HEK293 (cell line): ENCODE measurements at regions not wholly inside any gene's neighbourhood (a gene's known extent, or its start where the extent isn't known, plus 50 kb on each side); places are given as distances from the start of the nearest gene placed in this dataset.

Experiments used
- CTCF ChIA-PET: fragments of 350-600 bp; formaldehyde crosslinking; extraction: SDS; loops from one replicate; lab custom pipeline; 2021; ENCODE audit warnings: antibody characterized with exemption; lab: Yijun Ruan, JAX
- POLR2A ChIA-PET: fragments of 300-600 bp; formaldehyde crosslinking; extraction: SDS; loops from one replicate; lab custom pipeline; 2020; ENCODE audit warnings: antibody characterized with exemption, inconsistent platforms; lab: Yijun Ruan, JAX
- H3K27ac ChIP-seq: fragments of 200-500 bp; sonication (Bioruptor generic); 2 replicates; pipeline ENCODE4 v1.5.1; 2014; ENCODE audit warnings: low read depth, low read length, control low read depth, inconsistent platforms; ENCODE audit errors: extremely low read depth
- H3K36me3 ChIP-seq, 2 experiments: fragments of 200-500 bp in 1 of 2; sonication (Bioruptor generic) in 1 of 2; 1 replicate in 1 of 2; 2 replicates in 1 of 2; pipeline ENCODE4 v1.5.1; 2014 to 2017; ENCODE audit warnings: inconsistent platforms in 2 of 2, low read length in 2 of 2; ENCODE audit not compliant: control insufficient read depth in 2 of 2, insufficient read depth in 1 of 2
- H3K4me1 ChIP-seq: fragments of 200-500 bp; sonication (Bioruptor generic); 2 replicates; pipeline ENCODE4 v1.5.1; 2014; ENCODE audit warnings: mild to moderate bottlenecking, low read length, inconsistent platforms; ENCODE audit not compliant: control insufficient read depth, insufficient read depth
- H3K4me3 ChIP-seq: 2 replicates; pipeline ENCODE4 v1.5.1; 2011; ENCODE audit warnings: low read depth, mild to moderate bottlenecking, control low read depth, low read length, moderate library complexity
- H3K9me3 ChIP-seq: fragments of 200-500 bp; sonication (Bioruptor generic); 2 replicates; pipeline ENCODE4 v1.5.1; 2014; ENCODE audit warnings: low read depth, low read length, inconsistent platforms; ENCODE audit not compliant: control insufficient read depth, insufficient read depth
- GFI1B ChIP-seq: fragments of 450-650 bp; formaldehyde crosslinking; IDR thresholded peaks from 2 replicates; pipeline ENCODE4 v1.5.1; 2016; ENCODE audit warnings: missing biosample characterization, missing genetic modification characterization
- GLI4 ChIP-seq: fragments of 450-650 bp; formaldehyde crosslinking; IDR thresholded peaks from 2 replicates; pipeline ENCODE4 v1.5.1; 2016; ENCODE audit warnings: missing biosample characterization, missing genetic modification characterization
- HOXC10 ChIP-seq: sonication (generic); formaldehyde crosslinking; IDR thresholded peaks from 2 replicates; pipeline ENCODE4 v1.8.1; 2023; ENCODE audit warnings: mild to moderate bottlenecking, missing genetic modification reagents
- HOXD13 ChIP-seq: sonication (generic); formaldehyde crosslinking; IDR thresholded peaks from 2 replicates; pipeline ENCODE4 v1.8.0; 2022; ENCODE audit warnings: missing genetic modification reagents, borderline replicate concordance
- KLF16 ChIP-seq: fragments of 450-650 bp; formaldehyde crosslinking; IDR thresholded peaks from 2 replicates; pipeline ENCODE4 v1.5.1; 2017; ENCODE audit warnings: missing biosample characterization, missing genetic modification characterization
- KLF17 ChIP-seq: fragments of 450-650 bp; formaldehyde crosslinking; IDR thresholded peaks from 2 replicates; pipeline ENCODE4 v1.5.1; 2016; ENCODE audit warnings: missing biosample characterization, missing genetic modification characterization
- PBX3 ChIP-seq: sonication (generic); formaldehyde crosslinking; IDR thresholded peaks from 2 replicates; pipeline ENCODE4 v1.8.1; 2022; ENCODE audit warnings: mild to moderate bottlenecking, moderate library complexity, missing genetic modification reagents
- SALL2 ChIP-seq: fragments of 450-650 bp; formaldehyde crosslinking; IDR thresholded peaks from 2 replicates; pipeline ENCODE4 v1.5.0; 2017; ENCODE audit warnings: missing biosample characterization, mild to moderate bottlenecking, missing genetic modification characterization, borderline replicate concordance
- TSHZ1 ChIP-seq: fragments of 450-650 bp; formaldehyde crosslinking; IDR thresholded peaks from 2 replicates; pipeline ENCODE4 v1.5.1; 2016; ENCODE audit warnings: missing biosample characterization, missing genetic modification characterization, borderline replicate concordance
- ZBTB17 ChIP-seq: fragments of 450-650 bp; formaldehyde crosslinking; IDR thresholded peaks from 2 replicates; pipeline ENCODE4 v1.5.1; 2016; ENCODE audit warnings: missing biosample characterization, missing genetic modification characterization
- ZBTB20 ChIP-seq: fragments of 450-650 bp; formaldehyde crosslinking; IDR thresholded peaks from 2 replicates; pipeline ENCODE4 v1.5.1; 2016; ENCODE audit warnings: missing biosample characterization, missing genetic modification characterization
- ZBTB26 ChIP-seq: fragments of 450-650 bp; formaldehyde crosslinking; optimal IDR thresholded peaks from 2 replicates; pipeline ENCODE3; 2016; ENCODE audit warnings: missing biosample characterization, mild to moderate bottlenecking, missing genetic modification characterization
- ZBTB7A ChIP-seq: fragments of 450-650 bp; formaldehyde crosslinking; IDR thresholded peaks from 2 replicates; pipeline ENCODE4 v1.5.1; 2016; ENCODE audit warnings: low read depth, missing biosample characterization, missing genetic modification characterization
- ZFHX2 ChIP-seq: fragments of 450-650 bp; formaldehyde crosslinking; conservative IDR thresholded peaks from 2 replicates; pipeline ENCODE4 v1.5.1; 2016; ENCODE audit warnings: missing biosample characterization, missing genetic modification characterization
- ZNF114 ChIP-seq: fragments of 450-650 bp; formaldehyde crosslinking; IDR thresholded peaks from 2 replicates; pipeline ENCODE4 v1.5.0; 2017; ENCODE audit warnings: missing biosample characterization, missing genetic modification characterization
- ZNF133 ChIP-seq: fragments of 450-650 bp; formaldehyde crosslinking; IDR thresholded peaks from 2 replicates; pipeline ENCODE4 v1.5.1; 2016; ENCODE audit warnings: missing biosample characterization, missing genetic modification characterization
- ZNF138 ChIP-seq: fragments of 450-650 bp; formaldehyde crosslinking; IDR thresholded peaks from 2 replicates; pipeline ENCODE4 v1.5.1; 2016; ENCODE audit warnings: missing biosample characterization, missing genetic modification characterization, borderline replicate concordance
- ZNF266 ChIP-seq: fragments of 450-650 bp; formaldehyde crosslinking; IDR thresholded peaks from 2 replicates; pipeline ENCODE4 v1.5.1; 2016; ENCODE audit warnings: missing biosample characterization, missing genetic modification characterization, low read depth
- ZNF416 ChIP-seq: fragments of 450-650 bp; formaldehyde crosslinking; IDR thresholded peaks from 2 replicates; pipeline ENCODE4 v1.5.1; 2016; ENCODE audit warnings: missing biosample characterization, missing genetic modification characterization
- ZNF423 ChIP-seq: fragments of 450-650 bp; formaldehyde crosslinking; IDR thresholded peaks from 2 replicates; pipeline ENCODE4 v1.5.1; 2016; ENCODE audit warnings: missing biosample characterization, missing genetic modification characterization
- ZNF449 ChIP-seq: fragments of 450-650 bp; formaldehyde crosslinking; IDR thresholded peaks from 2 replicates; pipeline ENCODE4 v1.5.1; 2017; ENCODE audit warnings: missing biosample characterization, mild to moderate bottlenecking, missing genetic modification characterization, moderate library complexity
- ZNF529 ChIP-seq: fragments of 450-650 bp; formaldehyde crosslinking; IDR thresholded peaks from 2 replicates; pipeline ENCODE4 v1.5.1; 2017; ENCODE audit warnings: missing genetic modification characterization, missing biosample characterization; ENCODE audit not compliant: insufficient replicate concordance
- ZNF561 ChIP-seq: fragments of 450-650 bp; IDR thresholded peaks from 2 replicates; pipeline ENCODE4 v1.5.1; 2018; ENCODE audit warnings: missing biosample characterization, missing genetic modification characterization, borderline replicate concordance
- ZNF585B ChIP-seq: fragments of 450-650 bp; formaldehyde crosslinking; IDR thresholded peaks from 2 replicates; pipeline ENCODE4 v1.5.1; 2016; ENCODE audit warnings: missing biosample characterization, missing genetic modification characterization
- ZNF621 ChIP-seq: fragments of 450-650 bp; formaldehyde crosslinking; IDR thresholded peaks from 2 replicates; pipeline ENCODE4 v1.5.1; 2017; ENCODE audit warnings: missing biosample characterization, missing genetic modification characterization
- TF ChIP-seq, protein P1 (sequence below): IDR thresholded peaks from 2 replicates; pipeline ENCODE4 v1.6.1; 2011; ENCODE audit warnings: mild to moderate bottlenecking, low read depth, low read length, borderline replicate concordance

- TF ChIP-seq ZNF416 (no peak), ZBTB7A (tag by site-specific recombination) (no peak), ZNF133 (no peak), KLF17 (tag by site-specific recombination) (no peak), ZNF529 (no peak), GFI1B (no peak), GLI4 (tag by site-specific recombination) (no peak), PBX3 (CRISPR knock-in tag) (no peak), ZBTB17 (tag by site-specific recombination) (no peak), ZNF621 (no peak), ZNF266 (tag by site-specific recombination) (no peak)
- TF ChIP-seq, all 188 proteins: peak for 0
These were observed 229.3 kb upstream of the BCOR start (continued) for GRCh38 chrX:40327085-40327484.

GRCh38 chrX:40326186-40326965, 228.6 kb upstream of the BCOR start:
- no peaks in the 10 kb centered on the region for H3K9me3 ChIP-seq
- H3K36me3 ChIP-seq: no peaks in the 10 kb centered on the region
- ChIA-PET CTCF (interaction anchor here (0.6 kb wide), 1 partner anchor 101 kb away, joined by 7 read pairs; no protein-coding TSS in a partner anchor), POLR2A (no interaction called here)
- TF ChIP-seq ZNF138 (tag by site-specific recombination): no peak
- no peak for TF ChIP-seq HOXC10
- TF ChIP-seq HOXD13 (CRISPR knock-in tag): no peak
- TF ChIP-seq KLF16 (tag by site-specific recombination): no peak
- TF ChIP-seq ZNF585B (tag by site-specific recombination): no peak
- TF ChIP-seq ZNF561 (tag by site-specific recombination): no peak
- TF ChIP-seq ZBTB26: no peak
- TF ChIP-seq ZNF114: no peak
- no peak for TF ChIP-seq TSHZ1 (tag by site-specific recombination)
- no peak for TF ChIP-seq ZFHX2 (tag by site-specific recombination)
- TF ChIP-seq GLI4 (tag by site-specific recombination): no peak
- no peak for TF ChIP-seq ZNF449 (tag by site-specific recombination)
- no peak for TF ChIP-seq ZNF423 (tag by site-specific recombination)
- no peak for TF ChIP-seq SALL2 (tag by site-specific recombination)
- no peak for TF ChIP-seq ZBTB20 (tag by site-specific recombination)
- TF ChIP-seq, protein P1, sequence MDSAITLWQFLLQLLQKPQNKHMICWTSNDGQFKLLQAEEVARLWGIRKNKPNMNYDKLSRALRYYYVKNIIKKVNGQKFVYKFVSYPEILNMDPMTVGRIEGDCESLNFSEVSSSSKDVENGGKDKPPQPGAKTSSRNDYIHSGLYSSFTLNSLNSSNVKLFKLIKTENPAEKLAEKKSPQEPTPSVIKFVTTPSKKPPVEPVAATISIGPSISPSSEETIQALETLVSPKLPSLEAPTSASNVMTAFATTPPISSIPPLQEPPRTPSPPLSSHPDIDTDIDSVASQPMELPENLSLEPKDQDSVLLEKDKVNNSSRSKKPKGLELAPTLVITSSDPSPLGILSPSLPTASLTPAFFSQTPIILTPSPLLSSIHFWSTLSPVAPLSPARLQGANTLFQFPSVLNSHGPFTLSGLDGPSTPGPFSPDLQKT: no peak
- no peaks in the 10 kb centered on the region for H3K4me1 ChIP-seq
- no peak overlapping the region for H3K4me3 ChIP-seq
- no peak overlapping the region for H3K27ac ChIP-seq
